GM12873 (cell line): ENCODE measurements at regions not wholly inside any gene's neighbourhood (a gene's known extent, or its start where the extent isn't known, plus 50 kb on each side); places are given as distances from the start of the nearest gene placed in this dataset.

Source experiments
- TF ChIP-seq, protein P1 (sequence below): IDR thresholded peaks from 2 replicates; pipeline ENCODE4 v1.5.1; 2012; ENCODE audit warnings: low read depth, mild to moderate bottlenecking, moderate library complexity, low read length, control low read depth; ENCODE audit not compliant: insufficient read depth; ENCODE audit errors: missing control alignments

DNA sequence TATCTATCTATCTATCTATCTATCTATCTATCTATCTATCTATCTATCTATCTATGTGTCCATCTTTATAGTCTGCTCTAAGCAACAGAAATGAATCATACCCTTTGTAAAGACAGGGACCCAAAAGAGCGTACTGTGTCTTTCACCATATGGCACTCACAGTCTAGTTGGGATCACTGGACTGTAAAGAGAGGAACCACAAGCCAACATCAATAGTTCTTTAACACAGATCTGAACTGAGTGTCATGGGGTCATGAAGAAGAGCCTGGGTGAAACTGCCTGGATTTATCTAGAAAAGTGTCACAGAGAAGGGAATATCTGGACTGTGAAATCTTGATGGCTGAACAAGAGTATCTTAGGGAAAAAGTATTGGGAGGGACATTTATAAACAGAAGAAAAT lies 619.1 kb upstream of the SOX9 start:
- TF ChIP-seq, protein P1, sequence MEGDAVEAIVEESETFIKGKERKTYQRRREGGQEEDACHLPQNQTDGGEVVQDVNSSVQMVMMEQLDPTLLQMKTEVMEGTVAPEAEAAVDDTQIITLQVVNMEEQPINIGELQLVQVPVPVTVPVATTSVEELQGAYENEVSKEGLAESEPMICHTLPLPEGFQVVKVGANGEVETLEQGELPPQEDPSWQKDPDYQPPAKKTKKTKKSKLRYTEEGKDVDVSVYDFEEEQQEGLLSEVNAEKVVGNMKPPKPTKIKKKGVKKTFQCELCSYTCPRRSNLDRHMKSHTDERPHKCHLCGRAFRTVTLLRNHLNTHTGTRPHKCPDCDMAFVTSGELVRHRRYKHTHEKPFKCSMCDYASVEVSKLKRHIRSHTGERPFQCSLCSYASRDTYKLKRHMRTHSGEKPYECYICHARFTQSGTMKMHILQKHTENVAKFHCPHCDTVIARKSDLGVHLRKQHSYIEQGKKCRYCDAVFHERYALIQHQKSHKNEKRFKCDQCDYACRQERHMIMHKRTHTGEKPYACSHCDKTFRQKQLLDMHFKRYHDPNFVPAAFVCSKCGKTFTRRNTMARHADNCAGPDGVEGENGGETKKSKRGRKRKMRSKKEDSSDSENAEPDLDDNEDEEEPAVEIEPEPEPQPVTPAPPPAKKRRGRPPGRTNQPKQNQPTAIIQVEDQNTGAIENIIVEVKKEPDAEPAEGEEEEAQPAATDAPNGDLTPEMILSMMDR: no peak

DNA sequence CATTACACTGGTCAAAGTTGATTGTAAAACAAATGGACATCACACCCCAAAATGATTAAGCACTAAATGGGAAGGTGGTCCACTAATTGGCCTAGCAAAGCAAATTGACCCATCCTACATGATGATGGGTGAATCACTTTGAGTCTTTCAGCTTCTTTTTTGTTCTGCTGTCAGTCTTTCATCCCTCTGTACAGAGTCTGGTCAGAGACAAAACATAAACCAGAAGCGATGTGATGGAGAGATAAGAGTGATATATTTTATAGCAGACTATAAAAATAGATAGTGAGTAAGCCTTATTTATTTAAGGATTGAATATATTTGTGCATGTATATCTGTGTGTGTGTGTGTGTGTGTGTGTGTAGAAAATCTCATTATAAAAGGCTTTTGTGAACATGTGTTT lies 618.4 kb upstream of the SOX9 start:
- TF ChIP-seq, protein P1: no peak

DNA sequence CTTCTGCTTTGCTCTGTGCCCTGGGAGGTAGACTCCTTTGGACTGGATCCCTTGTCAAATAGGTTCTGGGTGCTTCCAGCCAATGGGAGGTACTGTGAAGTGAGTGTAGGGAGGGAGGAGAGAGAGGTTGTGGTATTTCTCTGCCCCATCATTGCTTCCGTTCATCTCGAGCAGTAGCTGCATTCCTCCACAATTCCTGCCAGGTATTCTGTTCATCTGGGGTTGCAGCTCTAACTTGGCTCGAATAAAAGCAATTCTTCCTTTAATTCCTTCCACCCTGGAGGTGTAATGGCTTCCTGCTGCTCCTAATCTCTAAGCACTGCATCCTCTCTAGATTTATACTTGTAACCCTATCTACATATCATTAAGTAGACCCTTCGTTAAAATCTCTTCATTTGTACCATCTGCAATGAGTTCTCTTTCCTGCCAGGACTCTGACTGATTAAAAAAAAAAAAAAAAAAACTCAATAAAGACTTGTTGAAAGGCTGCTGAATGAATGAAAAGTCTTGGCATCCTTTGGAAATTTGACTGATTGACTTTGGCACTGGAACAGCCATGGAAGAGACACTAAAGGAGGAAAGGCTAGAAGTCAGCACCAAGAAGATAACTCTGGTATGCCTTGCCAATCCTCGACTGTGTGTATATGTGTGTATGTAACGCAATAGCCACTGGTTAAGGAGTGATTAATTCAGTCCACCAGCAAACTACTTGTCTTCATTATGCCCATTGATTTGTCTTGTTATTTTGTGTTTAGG lies 616.9 kb upstream of the SOX9 start:
- TF ChIP-seq, protein P1: no peak

- TF ChIP-seq, protein P1: no peak
Measured at GRCh38 chr17:71505200-71505599, 615.6 kb upstream of the SOX9 start.

GRCh38 chr17:71505981-71506380 lies 614.8 kb upstream of the SOX9 start:
- TF ChIP-seq, protein P1: no peak

GRCh38 chr17:71511266-71511995 lies 609.4 kb upstream of the SOX9 start:
- TF ChIP-seq, protein P1: no peak

DNA sequence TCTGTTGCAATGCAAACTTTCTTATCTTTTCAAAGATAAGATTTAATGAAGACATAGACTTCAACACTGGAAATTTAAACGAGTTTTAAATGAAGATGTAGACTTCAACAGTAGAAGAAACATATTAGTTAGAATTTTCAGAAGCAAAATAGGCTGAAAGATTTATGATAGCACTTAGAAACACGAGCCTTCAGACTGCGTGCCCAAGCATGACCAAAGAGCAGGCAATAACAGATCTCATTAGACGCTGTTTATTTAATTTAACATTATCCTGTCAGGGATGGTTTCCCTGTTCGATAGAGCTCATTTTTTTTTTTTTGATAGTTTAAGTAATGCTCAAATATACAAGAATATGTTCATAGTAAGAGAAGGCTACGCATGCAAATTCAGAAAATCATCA lies 604.7 kb upstream of the SOX9 start:
- TF ChIP-seq, protein P1: no peak
